Neutrophil (primary cell): ENCODE measurements at regions not wholly inside any gene's neighbourhood (a gene's known extent, or its start where the extent isn't known, plus 50 kb on each side); places are given as distances from the start of the nearest gene placed in this dataset.
"Not testable (repeated sequence)": the region's sequence is repeated elsewhere in the genome, so short reads cannot be mapped to it uniquely, and the experiment has no call there.

ENCODE experiments used
- H3K27ac ChIP-seq: fragments of 200-600 bp; sonication (generic); 2 replicates; pipeline ENCODE4 v1.5.1; 2016; ENCODE audit warnings: mild to moderate bottlenecking, moderate library complexity
- H3K27me3 ChIP-seq: fragments of 200-600 bp; sonication (generic); 2 replicates; pipeline ENCODE4 v1.6.0; 2016; ENCODE audit warnings: mild to moderate bottlenecking
- H3K36me3 ChIP-seq: fragments of 200-600 bp; sonication (generic); 2 replicates; pipeline ENCODE4 v1.5.1; 2017
- H3K4me1 ChIP-seq, 2 experiments: fragments of 200-600 bp in 1 of 2; sonication (generic) in 1 of 2; 1 replicate in 1 of 2; 2 replicates in 1 of 2; pipeline versions ENCODE4 v1.5.1 to v1.6.1; 2013 to 2016; ENCODE audit warnings: low read depth in 1 of 2, low read length in 1 of 2, mild to moderate bottlenecking in 1 of 2, moderate library complexity in 1 of 2; ENCODE audit not compliant: control insufficient read depth in 1 of 2, insufficient read depth in 1 of 2
- H3K4me3 ChIP-seq, 2 experiments: fragments of 200-600 bp in 1 of 2; sonication (generic) in 1 of 2; 1 replicate in 1 of 2; 2 replicates in 1 of 2; pipeline ENCODE4 v1.5.1; 2013 to 2016; ENCODE audit warnings: low read depth in 1 of 2, low read length in 1 of 2, mild to moderate bottlenecking in 1 of 2, moderate library complexity in 1 of 2
- H3K9me3 ChIP-seq: fragments of 200-600 bp; sonication (generic); 2 replicates; pipeline ENCODE4 v1.5.1; 2016
- CTCF ChIP-seq: fragments of 200-600 bp; sonication (generic); IDR thresholded peaks from 2 replicates; pipeline ENCODE4 v1.5.1; 2016; ENCODE audit warnings: antibody characterized with exemption

GRCh38 chr20:12581644-12582289, 427.0 kb upstream of the SPTLC3 start:
- H3K27me3 ChIP-seq: no peaks in the 10 kb centered on the region
- H3K9me3 ChIP-seq: no peaks in the 10 kb centered on the region
- no peaks in the 10 kb centered on the region for H3K36me3 ChIP-seq
- no peak for TF ChIP-seq CTCF
- no peaks in the 10 kb centered on the region for H3K4me1 ChIP-seq
- no peak overlapping the region for H3K4me3 ChIP-seq
- H3K27ac ChIP-seq: no peak overlapping the region

GRCh38 chr20:12582710-12583109, 426.1 kb upstream of the SPTLC3 start:
- not testable (repeated sequence) for H3K4me3 ChIP-seq, H3K27ac ChIP-seq, H3K9me3 ChIP-seq, H3K4me1 ChIP-seq, H3K36me3 ChIP-seq, H3K27me3 ChIP-seq

GRCh38 chr20:12591949-12592470, 416.8 kb upstream of the SPTLC3 start:
- H3K36me3 ChIP-seq: no peaks in the 10 kb centered on the region
- no peak for TF ChIP-seq CTCF
- H3K4me3 ChIP-seq: no peak overlapping the region
- H3K9me3 ChIP-seq: no peaks in the 10 kb centered on the region
- no peak overlapping the region for H3K27ac ChIP-seq
- no peaks in the 10 kb centered on the region for H3K4me1 ChIP-seq
- H3K27me3 ChIP-seq: no peaks in the 10 kb centered on the region

- Histone ChIP-seq H3K4me1 (no peaks in the 10 kb centered on the region), H3K4me3 (no peak overlapping the region), H3K27me3 (no peaks in the 10 kb centered on the region), H3K9me3 (no peaks in the 10 kb centered on the region), H3K27ac (no peak overlapping the region), H3K36me3 (no peaks in the 10 kb centered on the region)
- no peak for TF ChIP-seq CTCF
These were observed 416.0 kb upstream of the SPTLC3 start for GRCh38 chr20:12592756-12593155.

- no peaks in the 10 kb centered on the region for H3K36me3 ChIP-seq
- H3K27ac ChIP-seq: no peak overlapping the region
- H3K4me3 ChIP-seq: no peak overlapping the region
- no peaks in the 10 kb centered on the region for H3K27me3 ChIP-seq
- TF ChIP-seq CTCF: no peak
- no peaks in the 10 kb centered on the region for H3K9me3 ChIP-seq
- H3K4me1 ChIP-seq: no peaks in the 10 kb centered on the region
These were observed 415.4 kb upstream of the SPTLC3 start for GRCh38 chr20:12593342-12593873.

GRCh38 chr20:12594410-12595088, 414.2 kb upstream of the SPTLC3 start:
- TF ChIP-seq CTCF: no peak
- Histone ChIP-seq H3K36me3 (no peaks in the 10 kb centered on the region), H3K27ac (no peak overlapping the region), H3K9me3 (no peaks in the 10 kb centered on the region), H3K27me3 (no peaks in the 10 kb centered on the region), H3K4me3 (no peak overlapping the region), H3K4me1 (no peaks in the 10 kb centered on the region)
